ENCODE measurements at regions not wholly inside any gene's neighbourhood (a gene's known extent, or its start where the extent isn't known, plus 50 kb on each side); places are given as distances from the start of the nearest gene placed in this dataset.
A peak's percentile ranks its signal among the peaks of the same experiment; 100 is the strongest.

GRCh38 chr1:53378061-53378460 lies 50.2 kb upstream of the LRP8 start:
- no peak for DNase-seq

GRCh38 chr1:53378932-53379661 lies 51.2 kb upstream of the LRP8 start:
- no peak for DNase-seq

- DNase-seq = no peak
Measured at GRCh38 chr1:53379662-53380002, 51.8 kb upstream of the LRP8 start.

- no peak for DNase-seq
Measured at GRCh38 chr1:53380296-53380695, 52.4 kb upstream of the LRP8 start.

GRCh38 chr1:53381790-53382401 lies 54.0 kb upstream of the LRP8 start:
- DNase-seq = no peak

GRCh38 chr1:53383136-53383870 lies 55.4 kb upstream of the LRP8 start:
- DNase-seq = peak in 5 of 58 donors; percentile 5 to 31 (median 13)

- DNase-seq = no peak
Measured at GRCh38 chr1:53384796-53385195, 56.9 kb upstream of the LRP8 start.

- peak in 2 of 58 donors; percentile 5 to 23 for DNase-seq
Measured at GRCh38 chr1:53385276-53386225, 57.7 kb upstream of the LRP8 start.

GRCh38 chr1:53388963-53389362 lies 61.1 kb upstream of the LRP8 start:
- no peak for DNase-seq

GRCh38 chr1:53390261-53390660 lies 62.4 kb upstream of the LRP8 start:
- peak in 23 of 58 donors; percentile 3 to 37 (median 23) for DNase-seq

GRCh38 chr1:53390736-53391135 lies 62.9 kb upstream of the LRP8 start:
- DNase-seq = no peak

GRCh38 chr1:53391296-53391695 lies 63.4 kb upstream of the LRP8 start:
- no peak for DNase-seq

- no peak for DNase-seq
Measured at GRCh38 chr1:53391982-53392381, 64.1 kb upstream of the LRP8 start.

GRCh38 chr1:53392460-53392859 lies 64.6 kb upstream of the LRP8 start:
- DNase-seq = no peak

- peak in 54 of 58 donors; percentile 37 to 93 (median 68) for DNase-seq
Measured at GRCh38 chr1:53393325-53393792, 65.5 kb upstream of the LRP8 start.

GRCh38 chr1:53394306-53394705 lies 64.9 kb upstream of the DMRTB1 start:
- DNase-seq = no peak

- no peak for DNase-seq
Measured at GRCh38 chr1:53395671-53396215, 63.5 kb upstream of the DMRTB1 start.

- DNase-seq = no peak
Measured at GRCh38 chr1:53396573-53397268, 62.5 kb upstream of the DMRTB1 start.

- no peak for DNase-seq
Measured at GRCh38 chr1:53398091-53398490, 61.1 kb upstream of the DMRTB1 start.

Data from anterior cingulate cortex (tissue), 58 donors.